ENCODE measurements at regions not wholly inside any gene's neighbourhood (a gene's known extent, or its start where the extent isn't known, plus 50 kb on each side); places are given as distances from the start of the nearest gene placed in this dataset.

GRCh38 chr4:62449538-62449937 lies 1249.4 kb downstream of the ADGRL3 start:
- Histone ChIP-seq H4K5ac (ENCODE audit: low read depth, low read length) (no peak overlapping the region), H2BK20ac (ENCODE audit: low read depth, low read length) (no peak overlapping the region), H2AK9ac (replicated peaks; ENCODE audit: low read depth, low read length, poor library complexity) (no peak overlapping the region), H3K4me1 (ENCODE audit: control insufficient read depth, insufficient read depth, low read length) (no peaks in the 10 kb centered on the region), H3K9me3 (ENCODE audit: control insufficient read depth, insufficient read depth, low read length) (peaks cover 2% of the 10 kb centered on the region; the same call in 1 of the 2 replicates), H3K36me3 (ENCODE audit: control insufficient read depth, insufficient read depth, low read length) (no peaks in the 10 kb centered on the region), H3K4me3 (ENCODE audit: insufficient read depth, low read depth, low read length) (no peak overlapping the region), H2BK15ac (ENCODE audit: low read depth, low read length) (no peak overlapping the region), H2BK5ac (ENCODE audit: low read depth, low read length, poor library complexity, severe bottlenecking) (no peak overlapping the region), H3K27me3 (ENCODE audit: control insufficient read depth, insufficient read depth, low read length) (no peaks in the 10 kb centered on the region), H2AFZ (replicated peaks; ENCODE audit: low read length, poor library complexity) (no peak overlapping the region), H3K79me1 (ENCODE audit: low read depth in 1 of 2, low read length in 2 of 2) (no peaks in the 10 kb centered on the region), H3K14ac (replicated peaks; ENCODE audit: low read depth, low read length) (no peak overlapping the region), H3K18ac (ENCODE audit: low read depth, low read length) (no peak overlapping the region), H3K56ac (ENCODE audit: extremely low read depth, insufficient read depth, low read length) (no peak overlapping the region), H4K91ac (ENCODE audit: insufficient read depth, low read depth, low read length) (no peak overlapping the region), H3K4ac (ENCODE audit: low read depth, low read length) (no peak overlapping the region), H3K9me1 (ENCODE audit: insufficient read depth, low read length) (no peaks in the 10 kb centered on the region), H4K8ac (ENCODE audit: low read depth in 2 of 2, low read length in 2 of 2) (no peak overlapping the region), H3K23ac (ENCODE audit: low read depth, low read length) (no peak overlapping the region), H4K20me1 (ENCODE audit: insufficient read depth, low read length) (no peaks in the 10 kb centered on the region), H2AK5ac (ENCODE audit: low read depth, low read length) (no peak overlapping the region), H3K9ac (ENCODE audit: low read depth, low read length) (no peak overlapping the region), H3K4me2 (ENCODE audit: low read depth, low read length) (no peak overlapping the region), H3K27ac (ENCODE audit: insufficient read depth, low read length) (no peak overlapping the region), H2BK120ac (ENCODE audit: low read depth, low read length) (no peak overlapping the region)
- ChIA-PET CTCF (no interaction called here), POLR2A (ENCODE audit: unreplicated experiment) (no interaction called here)
- in situ Hi-C loops (cut with MboI; ENCODE audit: low sequenced_read_pairs) = no loop called here
- DNase-seq (no peak), ATAC-seq (ENCODE audit: low read depth) (no peak)
- TF ChIP-seq SMC3 (IDR thresholded peaks at IDR 0.05; ENCODE audit: low read depth, low read length) (no peak), FOS (IDR thresholded peaks at IDR 0.05; ENCODE audit: low read depth, low read length) (no peak), BHLHE40 (IDR thresholded peaks at IDR 0.05; ENCODE audit: low read depth, low read length) (no peak), CTCF (conservative IDR thresholded peaks at IDR 0.05; ENCODE audit: low read depth, low read length) (no peak), NFE2L2 (IDR thresholded peaks at IDR 0.05; ENCODE audit: low read depth, low read length) (no peak), RAD21 (IDR thresholded peaks at IDR 0.05; ENCODE audit: low read length) (no peak), POLR2A (IDR thresholded peaks at IDR 0.05; ENCODE audit: low read depth, low read length) (no peak), MXI1 (IDR thresholded peaks at IDR 0.05; ENCODE audit: borderline replicate concordance, low read depth, low read length) (no peak), USF2 (IDR thresholded peaks at IDR 0.05; ENCODE audit: low read depth, low read length) (no peak), MAZ (IDR thresholded peaks at IDR 0.05; ENCODE audit: borderline replicate concordance, low read depth, low read length) (no peak), RFX5 (IDR thresholded peaks at IDR 0.05; ENCODE audit: low read depth, low read length) (no peak), CHD1 (IDR thresholded peaks at IDR 0.05; ENCODE audit: low read depth, low read length) (no peak), MAFK (IDR thresholded peaks at IDR 0.05; ENCODE audit: low read depth, low read length) (no peak), RCOR1 (IDR thresholded peaks at IDR 0.05; ENCODE audit: insufficient replicate concordance, low read length) (no peak)
- intact Hi-C loops (cut with micrococcal nuclease) = no loop called here
- WGBS, 2 experiments (ENCODE audit: extremely low coverage in 2 of 2, insufficient read length in 1 of 2) = no CpG with 5 or more reads among the region's 2 CpGs
- BruUV-seq (replicated peaks) = no TSS peak
- dilution Hi-C loops (cut with HindIII; ENCODE audit: low sequenced_read_pairs, unreplicated experiment) = no loop called here

All from IMR-90 (cell line).